CD4-positive, alpha-beta memory T cell (primary cell): ENCODE measurements at regions not wholly inside any gene's neighbourhood (a gene's known extent, or its start where the extent isn't known, plus 50 kb on each side); places are given as distances from the start of the nearest gene placed in this dataset.
"Not testable (repeated sequence)": the region's sequence is repeated elsewhere in the genome, so short reads cannot be mapped to it uniquely, and the experiment has no call there.

Experiments
- CTCF ChIA-PET: fragments of 350-600 bp; sonication (Branson Sonifier 250); formaldehyde crosslinking; loops from one replicate; lab custom pipeline; 2021; ENCODE audit warnings: inconsistent platforms; ENCODE audit not compliant: partially characterized antibody; lab: Charles Lee
- POLR2A ChIA-PET: fragments of 350-600 bp; sonication (Branson Sonifier 250); formaldehyde crosslinking; loops from one replicate; lab custom pipeline; 2021; ENCODE audit not compliant: partially characterized antibody; lab: Charles Lee
- DNase-seq, 5 donors: peaks; one replicate each; pipeline versions ENCODE4 v3.0.0 to v3.0.0-alpha.2; 2020 to 2022; ENCODE audit warnings: mixed read lengths in 1 of 5
- H3K27ac ChIP-seq: one replicate; pipeline ENCODE4 v1.7.0; 2013; ENCODE audit warnings: low read depth, low read length
- H3K27me3 ChIP-seq: 2 replicates; pipeline ENCODE4 v1.7.0; 2013; ENCODE audit warnings: mild to moderate bottlenecking, low read length, moderate library complexity; ENCODE audit not compliant: insufficient read depth
- H3K36me3 ChIP-seq: 2 replicates; pipeline ENCODE4 v1.7.0; 2013; ENCODE audit warnings: mild to moderate bottlenecking, low read length, moderate library complexity; ENCODE audit not compliant: insufficient read depth
- H3K4me1 ChIP-seq: 2 replicates; pipeline ENCODE4 v1.7.0; 2013; ENCODE audit warnings: mild to moderate bottlenecking, low read length, moderate library complexity; ENCODE audit not compliant: insufficient read depth
- H3K4me3 ChIP-seq, 2 donors: one replicate each; pipeline ENCODE4 v1.7.0; 2013; ENCODE audit warnings: low read length in 2 of 2, mild to moderate bottlenecking in 1 of 2
- H3K9me3 ChIP-seq, 2 donors: one replicate each; pipeline ENCODE4 v1.7.0; 2013; ENCODE audit warnings: low read length in 2 of 2, control low read depth in 1 of 2; ENCODE audit not compliant: control insufficient read depth in 1 of 2
- H3K27ac Mint-ChIP-seq, 7 donors: one replicate each; pipeline ENCODE4 v1.8.0; 2020 to 2021; ENCODE audit warnings: mixed read lengths in 7 of 7, mild to moderate bottlenecking in 6 of 7, inconsistent platforms in 3 of 7, moderate library complexity in 3 of 7
- H3K27me3 Mint-ChIP-seq, 2 donors: one replicate each; pipeline ENCODE4 v1.8.0; 2020 to 2021; ENCODE audit warnings: mixed read lengths in 2 of 2
- H3K36me3 Mint-ChIP-seq, 2 donors: one replicate each; pipeline ENCODE4 v1.8.0; 2020 to 2021; ENCODE audit warnings: mixed read lengths in 2 of 2, inconsistent platforms in 1 of 2, mild to moderate bottlenecking in 1 of 2
- H3K4me1 Mint-ChIP-seq, 4 donors: one replicate each; pipeline ENCODE4 v1.8.0; 2020 to 2021; ENCODE audit warnings: mixed read lengths in 4 of 4, mild to moderate bottlenecking in 1 of 4
- H3K4me3 Mint-ChIP-seq, 8 donors: one replicate each; pipeline ENCODE4 v1.8.0; 2020 to 2021; ENCODE audit warnings: mixed read lengths in 8 of 8, mild to moderate bottlenecking in 7 of 8, moderate library complexity in 6 of 8, inconsistent platforms in 3 of 8
- H3K9me3 Mint-ChIP-seq, 8 donors: one replicate each; pipeline ENCODE4 v1.8.0; 2020 to 2021; ENCODE audit warnings: mixed read lengths in 8 of 8, mild to moderate bottlenecking in 5 of 8, inconsistent platforms in 3 of 8, moderate library complexity in 1 of 8
- intact Hi-C: fragments of 100-400 bp; cut with micrococcal nuclease; formaldehyde crosslinking; loops from one replicate; pipeline ENCODE4 v1.15.1; 2023

DNA sequence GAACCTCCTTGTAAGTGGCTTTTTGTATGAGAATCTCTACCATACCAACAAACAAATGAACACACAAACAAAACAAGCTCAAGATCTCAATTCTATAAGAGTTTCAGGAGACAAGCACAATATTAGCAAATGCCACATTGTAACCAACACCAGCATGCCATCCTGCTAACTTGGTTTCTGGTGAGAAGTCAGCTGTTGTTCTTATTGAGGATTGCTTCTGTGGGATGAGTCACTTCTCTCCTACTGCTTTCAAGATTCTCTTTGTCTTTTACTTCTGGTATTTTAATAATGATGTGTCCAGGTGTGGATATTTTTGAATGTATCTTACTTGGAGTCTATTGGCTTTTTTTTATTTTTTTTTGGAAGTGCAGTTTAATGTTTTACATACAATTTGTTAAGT lies 131.7 kb downstream of the BCL2L11 start:
- H3K4me3 Mint-ChIP-seq, result no peak overlapping the region
- Histone ChIP-seq H3K36me3 (no peaks in the 10 kb centered on the region), H3K4me3 (no peak overlapping the region), H3K9me3 (no peaks in the 10 kb centered on the region), H3K4me1 (no peaks in the 10 kb centered on the region), H3K27ac (no peak overlapping the region), H3K27me3 (no peaks in the 10 kb centered on the region)
- H3K36me3 Mint-ChIP-seq, result peaks cover 0 to 8% of the 10 kb centered on the region in 2 donors
- no peak overlapping the region for H3K27ac Mint-ChIP-seq
- POLR2A ChIA-PET, result no interaction called here
- intact Hi-C loops, result no loop called here
- CTCF ChIA-PET, result no interaction called here
- DNase-seq, result no peak
- no peaks in the 10 kb centered on the region for H3K27me3 Mint-ChIP-seq
- no peaks in the 10 kb centered on the region for H3K4me1 Mint-ChIP-seq
- peaks cover 0 to 7% (median 0%) of the 10 kb centered on the region in 8 donors for H3K9me3 Mint-ChIP-seq

DNA sequence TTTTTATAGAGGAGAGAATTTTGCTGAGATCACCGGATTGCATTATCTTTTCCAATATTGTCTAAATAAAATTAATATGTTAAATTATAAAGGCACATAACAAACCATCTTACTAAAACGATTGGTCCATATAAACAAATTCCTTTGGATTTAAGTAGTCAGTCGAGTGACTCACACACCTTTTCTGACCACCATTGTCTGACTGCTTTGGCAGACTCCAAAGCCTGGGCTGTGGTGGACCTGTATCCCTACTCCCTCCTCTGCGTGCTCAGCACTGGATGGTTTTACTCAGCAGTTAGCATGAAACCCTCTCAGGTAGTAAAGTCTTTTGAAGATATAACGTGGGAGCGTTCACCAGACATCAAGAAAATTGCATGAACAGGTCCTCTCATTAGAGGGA lies 134.2 kb downstream of the BCL2L11 start:
- H3K9me3 Mint-ChIP-seq, H3K4me1 ChIP-seq, H3K27ac ChIP-seq, H3K36me3 Mint-ChIP-seq, H3K4me1 Mint-ChIP-seq, H3K4me3 ChIP-seq, H3K27me3 ChIP-seq, H3K4me3 Mint-ChIP-seq, POLR2A ChIA-PET, H3K27ac Mint-ChIP-seq, H3K36me3 ChIP-seq, H3K9me3 ChIP-seq, CTCF ChIA-PET, intact Hi-C loops, DNase-seq, H3K27me3 Mint-ChIP-seq: not testable (repeated sequence)

DNA sequence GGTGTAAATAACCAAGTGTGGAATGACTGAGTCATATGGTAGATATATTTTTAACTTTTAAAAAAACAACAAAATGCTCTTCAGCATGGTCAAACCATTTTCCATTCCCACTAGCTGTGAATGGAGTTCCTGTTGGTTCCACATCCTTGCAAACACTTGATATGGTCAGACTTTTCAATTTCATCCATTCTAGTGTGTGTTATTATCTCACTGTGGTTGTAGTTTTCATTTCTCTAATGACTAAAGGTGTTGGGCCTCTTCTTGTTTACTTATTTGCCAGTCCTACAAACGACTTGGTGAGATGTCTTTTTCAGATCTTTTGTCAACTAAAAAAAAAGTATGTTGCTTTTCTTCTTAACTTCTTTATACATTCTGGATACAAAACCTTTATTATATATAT lies 135.9 kb downstream of the BCL2L11 start:
- H3K9me3 ChIP-seq, H3K27me3 Mint-ChIP-seq, H3K4me1 Mint-ChIP-seq, H3K36me3 Mint-ChIP-seq, intact Hi-C loops, DNase-seq, H3K27me3 ChIP-seq, CTCF ChIA-PET, H3K27ac Mint-ChIP-seq, H3K4me1 ChIP-seq, H3K4me3 ChIP-seq, POLR2A ChIA-PET, H3K4me3 Mint-ChIP-seq, H3K9me3 Mint-ChIP-seq, H3K27ac ChIP-seq, H3K36me3 ChIP-seq: not testable (repeated sequence)

DNA sequence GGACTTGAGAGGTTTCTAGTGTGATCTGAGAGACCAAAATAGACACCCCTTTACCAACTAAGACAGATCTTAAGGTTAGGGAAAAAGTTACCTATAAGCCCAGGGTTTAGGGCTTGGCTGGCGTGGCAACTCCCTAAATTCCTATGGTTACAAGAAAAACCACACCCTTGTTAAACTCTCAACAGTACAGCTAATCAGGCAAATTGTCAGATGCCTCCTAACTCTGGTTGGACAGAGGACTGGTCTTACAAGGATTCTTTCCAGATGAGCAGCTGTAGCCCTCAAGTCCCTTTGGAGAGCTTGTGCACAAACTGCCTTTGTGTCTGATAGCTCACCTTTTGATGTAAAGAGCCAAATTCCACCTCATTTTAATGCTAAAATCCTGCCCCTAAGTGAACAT lies 136.9 kb downstream of the BCL2L11 start:
- intact Hi-C loops, H3K4me3 Mint-ChIP-seq, H3K4me1 Mint-ChIP-seq, H3K36me3 Mint-ChIP-seq, CTCF ChIA-PET, POLR2A ChIA-PET, H3K27me3 ChIP-seq, H3K27ac Mint-ChIP-seq, H3K36me3 ChIP-seq, H3K27me3 Mint-ChIP-seq, H3K9me3 Mint-ChIP-seq, H3K27ac ChIP-seq, H3K9me3 ChIP-seq, H3K4me3 ChIP-seq, DNase-seq, H3K4me1 ChIP-seq: not testable (repeated sequence)

DNA sequence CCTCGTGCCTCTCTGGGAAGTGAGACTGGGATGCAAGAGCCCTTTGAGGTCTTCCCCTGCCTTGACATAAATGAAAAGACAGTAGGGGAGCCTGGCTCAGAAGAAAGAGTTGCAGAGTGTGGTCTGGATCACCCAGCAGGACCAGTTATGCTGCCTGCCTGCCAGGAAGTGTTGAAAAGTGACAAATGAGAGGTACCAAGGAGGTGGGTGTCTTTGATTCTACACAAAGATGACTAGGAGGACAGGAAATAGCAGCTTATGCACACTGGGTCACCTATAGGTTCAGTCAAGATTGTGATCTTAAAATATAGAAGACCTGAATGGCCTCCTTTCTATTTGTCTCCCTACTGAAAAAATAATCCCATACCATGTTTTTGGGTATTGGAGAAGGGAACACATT lies 137.6 kb downstream of the BCL2L11 start:
- POLR2A ChIA-PET, result not testable (repeated sequence)

DNA sequence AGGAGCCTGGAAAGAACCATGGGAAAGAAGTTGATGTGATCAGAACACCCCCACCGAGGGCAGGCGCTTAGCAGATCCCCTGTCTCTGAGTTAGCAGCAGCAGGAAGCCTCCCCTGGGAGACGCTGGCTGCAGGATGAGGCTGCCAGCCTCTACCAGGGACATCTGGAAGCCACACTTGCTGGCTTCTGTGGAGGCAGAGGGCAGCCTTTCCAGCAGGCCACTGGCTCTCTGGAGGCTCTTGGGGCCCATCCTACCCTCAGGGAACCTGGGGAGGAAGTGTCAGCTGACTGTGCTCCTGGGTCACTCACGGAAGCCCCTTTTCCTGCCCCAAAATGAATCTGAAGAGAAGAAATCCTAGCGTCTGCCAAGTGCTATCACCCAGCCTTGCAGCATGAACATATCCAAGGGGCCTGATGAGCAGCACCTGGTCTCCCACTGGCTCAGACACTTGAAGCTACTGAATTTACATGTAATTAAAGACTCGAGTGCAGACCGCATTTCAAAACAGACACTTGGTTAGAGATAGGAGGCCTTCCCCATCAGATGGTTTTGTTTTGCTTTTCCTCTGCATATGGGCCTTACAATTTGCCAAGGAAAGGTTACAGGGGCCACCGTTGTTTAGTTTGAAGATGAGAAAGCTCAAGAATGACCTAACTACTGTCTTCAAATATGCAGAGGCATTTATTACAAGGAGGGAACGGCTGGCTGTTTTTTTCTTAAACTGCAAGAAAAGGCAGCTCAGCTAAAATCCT lies 142.1 kb downstream of the BCL2L11 start:
- CTCF ChIA-PET, POLR2A ChIA-PET, H3K4me1 Mint-ChIP-seq, H3K36me3 ChIP-seq, H3K27ac Mint-ChIP-seq, H3K9me3 Mint-ChIP-seq, intact Hi-C loops, H3K27ac ChIP-seq, H3K4me3 ChIP-seq, H3K4me3 Mint-ChIP-seq, H3K36me3 Mint-ChIP-seq, H3K9me3 ChIP-seq, H3K27me3 ChIP-seq, H3K4me1 ChIP-seq, DNase-seq, H3K27me3 Mint-ChIP-seq: not testable (repeated sequence)

More for the DNA sequence above, 137.6 kb downstream of the BCL2L11 start:
- H3K4me1 Mint-ChIP-seq, H3K36me3 Mint-ChIP-seq, H3K4me3 ChIP-seq, H3K27me3 Mint-ChIP-seq, H3K27ac Mint-ChIP-seq, CTCF ChIA-PET, H3K9me3 Mint-ChIP-seq, H3K36me3 ChIP-seq, DNase-seq, H3K9me3 ChIP-seq, H3K4me3 Mint-ChIP-seq, H3K27ac ChIP-seq, H3K4me1 ChIP-seq, intact Hi-C loops, H3K27me3 ChIP-seq: not testable (repeated sequence)

DNA sequence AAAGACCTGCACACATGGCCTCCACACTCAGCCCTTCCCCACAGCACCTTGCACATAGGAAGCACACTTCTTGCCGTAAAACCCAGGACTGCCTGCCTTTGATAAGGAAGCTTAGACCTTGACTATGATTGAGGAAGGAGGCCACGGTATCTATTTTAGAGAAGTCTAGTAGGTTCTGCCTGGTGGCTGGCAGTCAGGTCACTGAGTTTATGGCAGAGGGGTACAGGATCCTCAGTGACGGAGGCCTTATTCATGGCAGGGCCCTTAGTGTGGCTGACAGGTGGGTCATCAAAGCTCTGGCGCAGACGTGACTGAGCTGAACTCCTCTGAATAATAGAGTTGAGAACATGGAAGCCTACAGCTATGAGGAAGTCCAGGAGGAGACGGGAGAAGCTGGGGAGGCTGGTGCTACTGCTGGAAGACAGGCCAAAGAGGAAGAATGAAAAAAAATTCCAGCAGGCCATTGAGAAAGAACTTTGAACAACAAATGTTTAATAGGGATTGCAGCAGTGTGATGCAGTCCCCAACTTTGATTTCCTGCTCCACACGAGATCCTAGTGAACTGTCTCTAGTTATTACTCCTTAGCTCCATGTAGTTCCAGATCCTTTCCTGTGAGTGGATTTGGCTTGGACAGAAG lies 142.8 kb downstream of the BCL2L11 start:
- H3K27ac Mint-ChIP-seq, H3K27me3 Mint-ChIP-seq, H3K9me3 ChIP-seq, H3K4me3 Mint-ChIP-seq, CTCF ChIA-PET, H3K4me1 ChIP-seq, intact Hi-C loops, DNase-seq, H3K36me3 ChIP-seq, H3K27ac ChIP-seq, H3K4me1 Mint-ChIP-seq, H3K9me3 Mint-ChIP-seq, H3K36me3 Mint-ChIP-seq, H3K27me3 ChIP-seq, H3K4me3 ChIP-seq, POLR2A ChIA-PET: not testable (repeated sequence)
